Cardiac fibroblast (primary cell): ENCODE measurements at regions not wholly inside any gene's neighbourhood (a gene's known extent, or its start where the extent isn't known, plus 50 kb on each side); places are given as distances from the start of the nearest gene placed in this dataset.

Experiments
- DNase-seq, 2 donors: peaks; one replicate each; pipeline versions ENCODE4 v3.0.0 to v3.0.0-alpha.2; 2010; ENCODE audit warnings: low read depth in 2 of 2
- H3K4me3 ChIP-seq, 2 donors: replicated peaks in 1 of 2; 1 replicate in 1 of 2; 2 replicates in 1 of 2; pipeline ENCODE4 v1.5.1; 2011; ENCODE audit warnings: low read depth in 2 of 2, low read length in 2 of 2, mild to moderate bottlenecking in 2 of 2, moderate library complexity in 1 of 2
- TF ChIP-seq, protein P1 (sequence below): IDR thresholded peaks from one replicate; pipeline ENCODE4 v1.5.1; 2011; ENCODE audit warnings: low read depth, mild to moderate bottlenecking, low read length, inconsistent platforms

GRCh38 chr7:11298220-11298619, 324.5 kb downstream of the PHF14 start:
- no peak overlapping the region for H3K4me3 ChIP-seq
- TF ChIP-seq, protein P1, sequence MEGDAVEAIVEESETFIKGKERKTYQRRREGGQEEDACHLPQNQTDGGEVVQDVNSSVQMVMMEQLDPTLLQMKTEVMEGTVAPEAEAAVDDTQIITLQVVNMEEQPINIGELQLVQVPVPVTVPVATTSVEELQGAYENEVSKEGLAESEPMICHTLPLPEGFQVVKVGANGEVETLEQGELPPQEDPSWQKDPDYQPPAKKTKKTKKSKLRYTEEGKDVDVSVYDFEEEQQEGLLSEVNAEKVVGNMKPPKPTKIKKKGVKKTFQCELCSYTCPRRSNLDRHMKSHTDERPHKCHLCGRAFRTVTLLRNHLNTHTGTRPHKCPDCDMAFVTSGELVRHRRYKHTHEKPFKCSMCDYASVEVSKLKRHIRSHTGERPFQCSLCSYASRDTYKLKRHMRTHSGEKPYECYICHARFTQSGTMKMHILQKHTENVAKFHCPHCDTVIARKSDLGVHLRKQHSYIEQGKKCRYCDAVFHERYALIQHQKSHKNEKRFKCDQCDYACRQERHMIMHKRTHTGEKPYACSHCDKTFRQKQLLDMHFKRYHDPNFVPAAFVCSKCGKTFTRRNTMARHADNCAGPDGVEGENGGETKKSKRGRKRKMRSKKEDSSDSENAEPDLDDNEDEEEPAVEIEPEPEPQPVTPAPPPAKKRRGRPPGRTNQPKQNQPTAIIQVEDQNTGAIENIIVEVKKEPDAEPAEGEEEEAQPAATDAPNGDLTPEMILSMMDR: no peak
- DNase-seq: no peak

DNA sequence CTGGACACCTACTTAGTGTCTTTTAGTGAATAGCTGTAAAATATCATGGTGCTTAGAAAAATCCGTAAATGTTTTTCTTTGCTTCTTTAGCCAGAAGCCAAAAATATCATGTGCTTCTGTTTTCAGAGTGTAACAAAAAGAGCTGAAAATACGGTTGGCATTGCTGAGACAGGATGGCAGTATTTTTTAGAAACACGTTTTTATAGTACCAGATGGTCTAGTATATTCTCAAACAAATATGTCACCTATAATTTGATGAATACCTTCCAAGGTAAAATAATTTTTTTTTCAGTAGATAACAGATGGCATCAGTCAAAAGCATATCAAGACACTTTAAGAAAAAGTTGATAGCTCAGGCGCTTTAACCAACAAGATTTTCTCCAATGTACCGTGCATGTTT, 326.6 kb downstream of the PHF14 start:
- no peak overlapping the region for H3K4me3 ChIP-seq
- TF ChIP-seq, protein P1: no peak
- DNase-seq: no peak

GRCh38 chr7:11302121-11302520, 328.4 kb downstream of the PHF14 start:
- no peak overlapping the region for H3K4me3 ChIP-seq
- TF ChIP-seq, protein P1: no peak
- no peak for DNase-seq

DNA sequence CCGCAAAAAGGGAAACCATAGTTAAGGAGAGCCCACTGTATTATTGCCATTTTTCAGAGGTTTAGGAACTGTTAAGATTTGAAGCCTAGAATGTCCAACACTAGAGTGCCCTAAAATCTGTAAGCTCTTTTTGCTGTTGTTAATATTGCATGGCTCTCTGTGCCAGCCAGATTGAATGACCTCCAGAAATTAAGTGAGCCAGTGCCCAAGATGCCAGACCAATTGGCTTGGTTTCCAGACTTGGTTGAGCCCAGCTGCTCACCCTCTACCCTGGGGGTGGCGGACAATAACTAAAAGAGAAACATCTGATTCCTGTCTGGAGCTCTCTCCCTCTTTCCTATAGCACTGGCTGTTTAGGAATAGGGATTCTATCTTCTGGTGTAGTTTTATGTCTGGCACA, 340.1 kb downstream of the PHF14 start:
- H3K4me3 ChIP-seq: no peak overlapping the region
- DNase-seq: no peak
- TF ChIP-seq, protein P1: no peak

GRCh38 chr7:11315666-11316258, 342.1 kb downstream of the PHF14 start:
- DNase-seq: no peak
- no peak overlapping the region for H3K4me3 ChIP-seq
- TF ChIP-seq, protein P1: no peak

DNA sequence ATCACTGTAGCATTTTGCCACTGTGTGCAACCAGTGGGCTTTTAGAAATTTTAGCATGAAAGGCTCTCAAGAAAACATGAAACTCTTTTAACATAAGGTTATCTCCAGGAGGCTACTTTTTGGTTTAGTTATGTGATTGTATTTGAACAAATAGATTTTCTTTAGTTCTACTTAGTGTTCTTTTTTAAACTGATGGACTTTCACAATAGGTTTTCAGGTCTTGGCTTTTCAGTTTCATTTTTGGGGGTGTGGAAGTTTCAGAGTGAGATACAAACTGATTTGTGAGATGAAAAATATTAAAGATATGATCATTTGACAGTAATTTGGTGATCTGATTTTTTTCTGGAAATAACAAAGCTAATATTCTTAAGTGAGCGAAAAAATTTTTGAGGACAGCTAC, 344.1 kb downstream of the PHF14 start:
- DNase-seq: no peak
- H3K4me3 ChIP-seq: no peak overlapping the region
- TF ChIP-seq, protein P1: no peak
